ENCODE measurements at regions not wholly inside any gene's neighbourhood (a gene's known extent, or its start where the extent isn't known, plus 50 kb on each side); places are given as distances from the start of the nearest gene placed in this dataset.

DNA sequence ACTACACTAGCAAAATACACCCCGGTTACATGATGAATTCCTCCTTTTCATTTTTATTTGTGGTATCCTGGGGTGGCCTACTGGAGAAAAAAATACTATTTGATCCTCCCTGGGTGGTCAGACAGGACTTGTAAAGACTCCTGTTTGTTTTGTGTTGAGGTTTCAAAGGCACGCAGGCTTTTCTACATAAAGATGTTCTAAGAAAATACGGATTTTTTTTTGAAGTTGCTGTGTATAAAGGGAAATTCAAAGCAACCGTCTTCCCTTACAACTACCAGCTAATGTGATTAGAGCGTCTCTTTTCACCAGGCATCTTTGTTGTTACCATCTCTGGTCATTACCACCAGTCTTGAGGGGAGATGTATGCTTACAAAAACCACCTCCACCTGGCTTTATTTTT lies 187.1 kb downstream of the SOX4 start:
- no peak for TF ChIP-seq EZH2 (IDR thresholded peaks at IDR 0.05)
- no peak for TF ChIP-seq POLR2AphosphoS5 (IDR thresholded peaks at IDR 0.05; ENCODE audit: borderline replicate concordance, low read depth, low read length)
- no peak for TF ChIP-seq FOXP2 (optimal IDR thresholded peaks at IDR 0.05; ENCODE audit: control extremely low read depth, extremely low read length, insufficient read depth)
